ENCODE measurements at regions not wholly inside any gene's neighbourhood (a gene's known extent, or its start where the extent isn't known, plus 50 kb on each side); places are given as distances from the start of the nearest gene placed in this dataset.

DNA sequence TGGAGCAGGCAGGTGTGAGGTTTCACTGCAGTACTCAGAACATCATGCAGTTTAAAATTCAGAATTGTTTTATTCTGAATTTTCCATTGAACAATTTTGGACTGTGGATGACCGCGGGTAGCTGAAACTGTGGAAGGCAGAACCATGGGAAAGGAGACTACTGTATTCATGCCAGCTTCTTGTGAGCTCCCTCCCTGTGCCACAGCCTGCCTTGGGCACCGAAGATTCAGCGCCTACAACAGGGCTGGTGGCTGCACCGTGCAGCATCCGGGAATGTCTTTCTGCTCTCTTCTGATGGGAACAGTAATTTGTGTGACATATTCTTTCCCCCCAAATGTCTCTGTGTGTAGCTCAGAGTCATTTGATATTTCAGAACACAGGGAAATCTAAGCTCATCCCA lies 118.5 kb upstream of the NKX1-1 start:
- TF ChIP-seq, protein P1, sequence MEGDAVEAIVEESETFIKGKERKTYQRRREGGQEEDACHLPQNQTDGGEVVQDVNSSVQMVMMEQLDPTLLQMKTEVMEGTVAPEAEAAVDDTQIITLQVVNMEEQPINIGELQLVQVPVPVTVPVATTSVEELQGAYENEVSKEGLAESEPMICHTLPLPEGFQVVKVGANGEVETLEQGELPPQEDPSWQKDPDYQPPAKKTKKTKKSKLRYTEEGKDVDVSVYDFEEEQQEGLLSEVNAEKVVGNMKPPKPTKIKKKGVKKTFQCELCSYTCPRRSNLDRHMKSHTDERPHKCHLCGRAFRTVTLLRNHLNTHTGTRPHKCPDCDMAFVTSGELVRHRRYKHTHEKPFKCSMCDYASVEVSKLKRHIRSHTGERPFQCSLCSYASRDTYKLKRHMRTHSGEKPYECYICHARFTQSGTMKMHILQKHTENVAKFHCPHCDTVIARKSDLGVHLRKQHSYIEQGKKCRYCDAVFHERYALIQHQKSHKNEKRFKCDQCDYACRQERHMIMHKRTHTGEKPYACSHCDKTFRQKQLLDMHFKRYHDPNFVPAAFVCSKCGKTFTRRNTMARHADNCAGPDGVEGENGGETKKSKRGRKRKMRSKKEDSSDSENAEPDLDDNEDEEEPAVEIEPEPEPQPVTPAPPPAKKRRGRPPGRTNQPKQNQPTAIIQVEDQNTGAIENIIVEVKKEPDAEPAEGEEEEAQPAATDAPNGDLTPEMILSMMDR (conservative IDR thresholded peaks at IDR 0.05; ENCODE audit: low read length), result no peak
- no peak for TF ChIP-seq EZH2phosphoT487 (IDR thresholded peaks at IDR 0.05; ENCODE audit: borderline replicate concordance, low read depth, low read length)

All from OCI-LY7 (cell line).